ENCODE measurements at regions not wholly inside any gene's neighbourhood (a gene's known extent, or its start where the extent isn't known, plus 50 kb on each side); places are given as distances from the start of the nearest gene placed in this dataset.

DNA sequence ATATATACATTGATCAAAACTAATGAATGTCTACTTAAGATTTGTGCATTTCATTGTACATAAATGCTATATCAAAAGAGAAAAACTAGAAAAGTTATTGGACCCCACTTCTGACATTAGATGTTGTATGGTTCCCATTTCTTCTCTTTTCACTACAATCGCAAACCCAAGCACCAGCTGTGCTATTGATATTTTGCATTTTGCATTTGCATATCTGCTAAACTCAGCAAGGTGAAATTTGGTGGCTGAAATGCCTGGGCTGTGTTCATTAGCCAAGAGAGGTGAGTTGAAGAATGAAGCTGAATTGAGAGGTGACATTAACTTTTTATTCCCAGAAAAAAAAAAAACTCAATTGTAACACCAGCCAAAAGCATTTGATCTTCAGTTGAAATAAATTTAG is 232.1 kb upstream of the TENT5A start:
- intact Hi-C loops (cut with DNase I; ENCODE audit: low total_unique reads), result no loop called here
- TF ChIP-seq, protein P1, sequence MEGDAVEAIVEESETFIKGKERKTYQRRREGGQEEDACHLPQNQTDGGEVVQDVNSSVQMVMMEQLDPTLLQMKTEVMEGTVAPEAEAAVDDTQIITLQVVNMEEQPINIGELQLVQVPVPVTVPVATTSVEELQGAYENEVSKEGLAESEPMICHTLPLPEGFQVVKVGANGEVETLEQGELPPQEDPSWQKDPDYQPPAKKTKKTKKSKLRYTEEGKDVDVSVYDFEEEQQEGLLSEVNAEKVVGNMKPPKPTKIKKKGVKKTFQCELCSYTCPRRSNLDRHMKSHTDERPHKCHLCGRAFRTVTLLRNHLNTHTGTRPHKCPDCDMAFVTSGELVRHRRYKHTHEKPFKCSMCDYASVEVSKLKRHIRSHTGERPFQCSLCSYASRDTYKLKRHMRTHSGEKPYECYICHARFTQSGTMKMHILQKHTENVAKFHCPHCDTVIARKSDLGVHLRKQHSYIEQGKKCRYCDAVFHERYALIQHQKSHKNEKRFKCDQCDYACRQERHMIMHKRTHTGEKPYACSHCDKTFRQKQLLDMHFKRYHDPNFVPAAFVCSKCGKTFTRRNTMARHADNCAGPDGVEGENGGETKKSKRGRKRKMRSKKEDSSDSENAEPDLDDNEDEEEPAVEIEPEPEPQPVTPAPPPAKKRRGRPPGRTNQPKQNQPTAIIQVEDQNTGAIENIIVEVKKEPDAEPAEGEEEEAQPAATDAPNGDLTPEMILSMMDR (IDR thresholded peaks at IDR 0.05), result no peak
- TF ChIP-seq POLR2A (IDR thresholded peaks at IDR 0.05), result no peak
- H3K4me1 ChIP-seq, result no peaks in the 10 kb centered on the region
- H3K4me3 ChIP-seq, result no peak overlapping the region
- no peaks in the 10 kb centered on the region for H3K27me3 ChIP-seq
- DNase-seq, result no peak
- no peak overlapping the region for H3K27ac ChIP-seq
- H3K9me3 ChIP-seq, result peaks cover 0 to 3% of the 10 kb centered on the region in 2 donors
- no peaks in the 10 kb centered on the region for H3K36me3 ChIP-seq

- TF ChIP-seq POLR2A (IDR thresholded peaks at IDR 0.05), result no peak
- TF ChIP-seq, protein P1 (IDR thresholded peaks at IDR 0.05), result no peak
- Histone ChIP-seq H3K36me3 (no peaks in the 10 kb centered on the region), H3K4me3 (no peak overlapping the region), H3K27ac (no peak overlapping the region), H3K27me3 (no peaks in the 10 kb centered on the region), H3K9me3 (peaks cover 0 to 8% of the 10 kb centered on the region in 2 donors), H3K4me1 (no peaks in the 10 kb centered on the region)
- intact Hi-C loops (cut with DNase I; ENCODE audit: low total_unique reads), result no loop called here
- DNase-seq, result no peak
These were observed 229.3 kb upstream of the TENT5A start for GRCh38 chr6:81981812-81982211.

GRCh38 chr6:81979767-81980166 is 227.3 kb upstream of the TENT5A start:
- TF ChIP-seq, protein P1 (IDR thresholded peaks at IDR 0.05), result no peak
- no peak for TF ChIP-seq POLR2A (IDR thresholded peaks at IDR 0.05)

GRCh38 chr6:81979329-81979728 is 226.8 kb upstream of the TENT5A start:
- no peak for DNase-seq
- Histone ChIP-seq H3K36me3 (no peaks in the 10 kb centered on the region), H3K27me3 (no peaks in the 10 kb centered on the region), H3K9me3 (peaks cover 0 to 8% of the 10 kb centered on the region in 2 donors), H3K4me1 (no peaks in the 10 kb centered on the region), H3K4me3 (no peak overlapping the region), H3K27ac (no peak overlapping the region)
- TF ChIP-seq, protein P1 (IDR thresholded peaks at IDR 0.05), result no peak
- TF ChIP-seq POLR2A (IDR thresholded peaks at IDR 0.05), result no peak
- intact Hi-C loops (cut with DNase I; ENCODE audit: low total_unique reads), result no loop called here

More at GRCh38 chr6:81979767-81980166, 227.3 kb upstream of the TENT5A start:
- DNase-seq, result no peak
- H3K4me1 ChIP-seq, result no peaks in the 10 kb centered on the region
- H3K27me3 ChIP-seq, result no peaks in the 10 kb centered on the region
- peaks cover 0 to 8% of the 10 kb centered on the region in 2 donors for H3K9me3 ChIP-seq
- H3K27ac ChIP-seq, result no peak overlapping the region
- H3K4me3 ChIP-seq, result no peak overlapping the region
- no peaks in the 10 kb centered on the region for H3K36me3 ChIP-seq
- intact Hi-C loops (cut with DNase I; ENCODE audit: low total_unique reads), result no loop called here

DNA sequence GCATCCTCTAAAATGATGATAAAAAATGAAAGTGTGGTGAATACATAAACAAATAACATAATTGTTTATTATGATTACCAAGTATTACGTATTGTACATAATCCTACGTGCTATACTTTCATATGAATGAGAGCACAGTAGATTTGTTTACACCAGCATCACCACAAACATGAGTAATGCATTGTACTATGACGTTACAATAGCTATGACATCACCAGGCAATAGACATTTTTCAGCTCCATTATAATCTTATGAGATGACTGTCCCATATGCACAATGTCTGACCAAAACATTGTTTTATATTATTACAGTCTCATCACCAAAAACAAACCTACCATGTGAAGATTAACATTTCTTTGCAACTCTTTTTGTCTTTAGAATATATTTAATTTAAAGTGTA is 225.7 kb upstream of the TENT5A start:
- Histone ChIP-seq H3K4me1 (no peaks in the 10 kb centered on the region), H3K9me3 (peaks cover 0 to 8% of the 10 kb centered on the region in 2 donors), H3K36me3 (no peaks in the 10 kb centered on the region), H3K27ac (no peak overlapping the region), H3K27me3 (no peaks in the 10 kb centered on the region), H3K4me3 (no peak overlapping the region)
- DNase-seq, result no peak
- no peak for TF ChIP-seq POLR2A (IDR thresholded peaks at IDR 0.05)
- TF ChIP-seq, protein P1 (IDR thresholded peaks at IDR 0.05), result no peak
- intact Hi-C loops (cut with DNase I; ENCODE audit: low total_unique reads), result no loop called here
